ENCODE measurements at regions not wholly inside any gene's neighbourhood (a gene's known extent, or its start where the extent isn't known, plus 50 kb on each side); places are given as distances from the start of the nearest gene placed in this dataset.
A peak's percentile ranks its signal among the peaks of the same experiment; 100 is the strongest.

DNA sequence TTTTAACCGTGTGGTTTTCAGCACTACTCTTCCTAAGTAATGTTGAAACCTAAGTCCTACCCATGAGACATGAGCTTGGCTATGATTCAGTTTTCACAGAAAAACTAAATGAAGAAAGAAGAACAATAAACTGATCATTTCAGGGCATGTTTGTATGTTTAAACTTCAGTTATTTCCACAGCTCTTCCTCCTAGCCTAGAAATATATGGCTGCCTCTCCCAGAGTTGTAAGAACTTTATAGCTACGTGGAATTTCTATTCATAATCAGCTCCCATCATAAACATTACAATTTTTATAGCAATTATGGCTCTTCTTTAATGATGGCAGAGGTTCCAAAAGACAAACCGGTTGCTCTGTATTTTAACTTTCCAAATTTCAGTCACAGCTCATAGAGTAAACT, 314.7 kb upstream of the ADAMTSL1 start:
- DNase-seq = no peak

DNA sequence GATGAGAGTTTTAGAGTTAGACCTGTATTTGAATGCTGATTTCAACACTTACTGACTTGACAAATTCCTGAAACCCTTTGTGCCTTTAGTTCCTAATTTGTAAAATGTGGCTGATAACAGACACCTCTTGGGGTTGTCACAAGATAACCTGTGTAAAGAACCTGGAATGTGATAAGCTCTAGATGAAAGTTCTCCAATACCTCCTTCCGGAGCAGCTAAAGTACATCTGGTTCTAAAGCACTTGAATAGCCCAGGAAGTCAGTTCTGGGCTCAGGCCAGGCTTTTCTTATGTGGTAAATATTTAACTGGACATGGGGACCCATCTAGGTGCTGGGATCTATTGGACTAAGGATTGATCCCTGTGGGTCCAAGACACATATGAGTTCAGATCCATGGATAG, 310.8 kb upstream of the ADAMTSL1 start:
- no peak for DNase-seq

DNA sequence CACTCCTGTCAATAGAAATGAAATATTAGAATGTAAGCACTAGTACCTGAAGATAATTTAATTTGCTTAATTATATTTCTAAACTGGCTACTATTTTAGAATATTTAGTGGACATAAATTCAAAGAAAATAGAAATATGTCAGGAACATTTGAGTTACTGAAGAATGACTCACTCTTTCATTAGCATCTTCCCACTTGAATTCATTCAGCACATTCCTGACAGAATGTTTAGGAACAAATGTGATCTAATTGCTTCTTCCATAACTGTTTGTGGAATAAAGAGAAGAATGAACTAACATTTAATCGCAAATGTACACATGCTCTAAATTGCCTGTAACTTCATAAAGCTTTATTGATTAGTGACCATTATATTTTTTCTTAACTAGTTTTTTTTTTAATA, 306.2 kb upstream of the ADAMTSL1 start:
- no peak for DNase-seq

DNA sequence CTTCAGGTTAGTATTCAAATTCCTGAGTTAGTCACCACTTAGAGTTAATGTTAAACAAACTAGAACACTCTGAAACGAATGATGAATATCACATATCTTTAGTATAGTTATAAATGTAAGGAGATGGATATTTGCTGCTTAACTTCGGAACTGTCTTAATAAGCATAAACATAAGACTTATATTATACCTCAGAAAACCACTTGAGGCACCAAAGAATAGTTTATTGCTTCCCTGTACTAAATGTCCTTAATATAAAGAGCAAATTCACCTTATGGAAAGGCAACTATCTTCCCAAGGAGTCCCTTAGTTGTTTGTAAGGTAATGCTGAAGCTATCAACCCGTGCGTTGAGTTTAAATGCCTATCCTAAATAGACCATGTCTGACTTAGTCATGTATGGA, 300.0 kb upstream of the ADAMTSL1 start:
- DNase-seq = no peak

DNA sequence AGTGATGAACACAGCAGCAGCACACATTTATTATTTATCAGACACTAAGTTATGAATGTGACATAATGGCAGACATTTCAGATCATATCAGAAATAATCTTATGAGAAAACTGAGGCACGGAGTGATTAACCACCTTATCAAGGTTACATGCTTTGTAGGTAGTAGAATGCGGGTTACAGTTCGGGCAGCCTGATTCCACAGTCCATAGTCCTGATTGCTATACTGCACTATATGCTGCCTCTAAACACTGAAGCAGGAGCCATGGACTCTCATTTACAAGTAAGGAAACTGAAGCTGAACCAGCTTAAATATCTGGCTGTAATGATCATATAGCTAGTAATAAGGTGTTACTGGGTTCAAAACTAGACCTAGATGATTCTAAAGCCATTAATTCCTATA, 291.3 kb upstream of the ADAMTSL1 start:
- no peak for DNase-seq

DNA sequence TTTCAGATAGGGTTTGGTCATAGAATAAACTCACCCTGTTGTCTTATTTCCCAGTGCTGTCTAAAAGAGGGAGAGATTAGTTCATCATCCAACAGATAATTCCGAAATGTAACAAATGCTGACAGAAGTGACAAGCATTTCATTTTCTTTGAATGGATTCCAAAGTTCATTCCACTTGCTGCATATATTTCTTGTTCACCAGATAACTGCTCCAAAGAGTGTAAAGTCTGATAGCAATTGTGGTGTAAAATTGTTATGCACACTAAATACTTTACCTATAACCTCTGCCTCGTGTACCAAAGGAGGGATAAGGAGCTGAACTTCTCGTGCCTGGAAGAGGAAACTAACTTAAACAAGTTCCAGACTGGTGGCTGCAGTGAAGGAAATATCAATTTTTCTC, 290.0 kb upstream of the ADAMTSL1 start:
- no peak for DNase-seq

DNA sequence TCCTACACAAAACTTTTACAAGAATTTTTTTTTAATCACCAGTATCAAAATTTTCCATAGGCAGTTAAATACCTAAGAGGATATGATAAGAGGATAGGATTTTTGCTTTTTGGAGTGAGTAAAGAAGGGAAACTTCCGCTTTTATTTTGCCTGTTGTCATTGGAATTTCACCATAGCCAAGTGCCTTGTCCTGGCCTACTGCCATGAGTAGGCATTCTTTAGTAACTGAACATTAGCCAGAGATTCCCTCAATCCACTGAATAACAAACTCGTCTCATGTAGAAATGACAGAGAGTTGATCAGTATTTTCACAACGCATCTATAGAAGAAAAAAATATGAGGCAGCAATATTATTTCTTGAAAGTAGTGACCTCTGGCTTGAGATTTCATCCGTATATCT, 289.6 kb upstream of the ADAMTSL1 start:
- DNase-seq = no peak

DNA sequence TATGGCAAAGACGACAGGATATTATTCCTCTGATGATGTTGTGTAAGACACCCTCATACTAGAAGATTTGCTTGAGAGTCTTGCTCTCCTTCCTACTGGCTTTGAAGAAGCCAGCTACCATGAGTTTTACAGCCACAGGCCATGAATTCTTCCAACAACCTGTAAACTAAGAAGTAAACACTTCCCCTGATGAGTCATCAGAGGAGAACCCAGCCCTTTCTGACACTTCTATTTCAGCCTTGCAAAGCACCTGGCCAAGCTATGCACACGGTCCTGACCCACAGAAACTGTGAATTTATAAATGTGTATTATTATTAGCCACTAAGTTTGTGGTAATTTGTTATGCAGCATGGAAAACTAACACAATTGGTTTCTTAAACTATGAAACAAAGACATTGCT, 288.8 kb upstream of the ADAMTSL1 start:
- DNase-seq = no peak

DNA sequence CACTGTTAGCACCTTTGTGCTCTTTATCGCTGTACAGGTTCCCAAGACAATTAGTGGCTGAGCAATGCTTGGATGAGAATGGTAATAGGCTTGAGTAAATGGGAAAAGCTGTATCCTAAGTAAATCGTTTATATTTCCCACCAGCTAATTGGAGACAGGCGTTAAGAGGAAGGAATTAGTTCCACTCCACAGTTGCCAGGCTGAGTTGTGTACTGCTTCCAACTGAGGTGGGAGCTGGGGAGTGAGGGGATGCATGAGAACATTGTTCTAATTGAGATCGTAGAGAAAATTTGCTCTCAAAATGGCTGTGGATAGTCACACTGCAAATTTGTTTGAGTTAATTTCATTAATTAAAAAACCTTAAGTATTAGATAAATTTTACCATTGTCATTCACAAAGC, 285.0 kb upstream of the ADAMTSL1 start:
- DNase-seq = no peak

DNA sequence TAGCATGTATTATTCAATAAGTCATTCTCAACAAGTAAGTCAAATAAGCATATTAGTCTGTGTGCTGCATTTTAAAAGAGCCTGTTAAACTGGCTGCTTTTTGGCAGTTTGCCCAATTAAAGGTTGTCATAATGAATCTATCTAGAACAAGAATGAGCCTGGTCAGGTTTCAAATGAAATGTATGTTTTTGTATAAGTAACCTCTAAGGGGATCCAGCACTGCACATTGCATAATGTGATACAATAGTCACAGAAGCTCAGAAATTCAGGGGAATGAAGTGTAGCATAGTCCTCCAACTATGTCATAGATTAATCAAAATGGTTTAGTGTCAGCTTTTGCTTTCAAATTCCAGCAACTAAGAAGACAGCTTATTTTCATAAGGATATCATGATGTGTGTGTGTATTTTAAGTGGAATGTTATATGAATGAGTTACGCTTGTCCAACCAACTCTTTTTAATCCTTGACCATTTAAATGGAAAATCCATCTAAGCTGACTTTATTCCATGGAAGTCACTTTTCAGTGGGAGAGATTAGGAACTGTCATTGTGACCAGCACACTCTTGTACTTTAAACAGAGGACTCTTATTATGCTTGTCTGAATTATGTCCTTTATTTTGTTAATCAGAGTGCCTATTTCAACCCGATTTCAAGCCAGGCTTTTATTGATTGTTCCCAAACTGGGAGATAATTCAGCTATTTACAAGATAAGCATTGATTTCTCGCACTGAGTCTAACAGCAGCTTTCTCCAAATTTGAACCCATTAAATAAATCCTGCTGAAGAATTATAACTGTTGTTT, 283.9 kb upstream of the ADAMTSL1 start:
- no peak for DNase-seq

DNA sequence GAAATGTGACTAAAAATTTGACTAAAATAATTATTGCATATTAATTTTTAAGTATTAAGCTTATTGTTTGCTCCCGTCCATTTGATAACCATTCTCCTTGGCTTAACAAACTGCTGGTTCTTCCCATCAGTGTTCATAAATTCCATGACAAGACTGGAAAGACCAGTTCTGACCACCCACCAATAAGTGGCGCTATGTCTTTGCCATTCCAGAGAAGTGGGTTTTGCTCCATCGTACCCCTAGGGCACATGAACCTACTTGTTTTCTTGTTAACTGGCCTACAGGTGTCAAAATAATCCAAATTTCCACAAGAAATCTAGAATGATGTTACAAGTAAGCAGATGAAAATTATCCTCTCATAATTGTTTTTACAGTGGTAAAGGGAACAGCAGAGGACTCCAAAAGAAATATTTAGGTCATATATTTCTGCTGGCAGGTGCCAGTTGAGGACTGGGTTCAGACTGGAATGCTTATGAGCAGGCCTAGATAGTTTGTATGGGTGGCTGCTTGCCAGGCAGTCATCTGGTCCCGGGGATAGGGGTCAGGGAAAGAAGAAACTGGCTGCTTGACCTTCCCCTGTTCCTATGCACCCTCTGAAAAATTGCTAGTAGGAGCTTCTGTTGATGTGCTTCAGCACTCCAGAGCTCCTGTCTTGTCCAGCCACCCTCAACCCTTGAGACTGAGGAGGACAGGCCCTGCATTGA, 283.1 kb upstream of the ADAMTSL1 start:
- DNase-seq = no peak

DNA sequence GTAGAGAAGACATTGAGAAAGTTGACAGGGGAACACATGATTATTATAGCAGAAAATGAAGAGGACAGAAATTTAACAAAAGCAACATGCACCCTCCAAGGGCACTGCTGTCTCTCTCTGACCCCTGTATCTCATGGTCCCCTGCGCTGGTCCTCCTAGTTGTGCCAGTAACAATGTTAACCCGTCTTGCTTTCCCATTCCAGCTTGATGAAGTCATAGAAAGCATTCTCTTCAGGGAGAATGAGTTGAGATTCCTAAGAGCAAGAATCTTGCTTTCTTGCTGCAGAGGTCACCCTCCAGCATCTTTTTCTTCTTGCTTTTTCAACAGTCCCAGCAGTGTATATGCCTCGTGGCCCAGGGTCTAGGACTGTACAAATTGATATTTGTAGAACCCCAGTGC, 279.6 kb upstream of the ADAMTSL1 start:
- no peak for DNase-seq

DNA sequence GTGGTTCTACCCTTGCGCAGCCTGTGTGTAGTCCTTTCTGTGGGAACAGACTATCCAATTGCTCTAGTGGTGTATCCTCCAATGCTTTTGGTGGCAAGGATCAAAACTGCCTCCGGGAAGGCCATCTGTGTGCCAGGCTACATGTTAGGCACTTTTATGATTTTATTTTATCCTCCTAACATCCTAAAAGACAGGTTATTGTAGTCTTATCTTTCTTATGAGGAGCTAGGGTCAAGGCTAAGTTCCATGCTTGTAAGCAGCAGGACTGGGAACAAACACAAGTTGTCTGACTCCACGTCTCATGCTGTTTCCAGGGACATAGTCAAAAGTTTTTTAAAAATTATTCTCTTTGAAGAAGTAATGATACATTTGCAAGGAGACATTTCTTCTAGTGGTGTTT, 278.7 kb upstream of the ADAMTSL1 start:
- no peak for DNase-seq

DNA sequence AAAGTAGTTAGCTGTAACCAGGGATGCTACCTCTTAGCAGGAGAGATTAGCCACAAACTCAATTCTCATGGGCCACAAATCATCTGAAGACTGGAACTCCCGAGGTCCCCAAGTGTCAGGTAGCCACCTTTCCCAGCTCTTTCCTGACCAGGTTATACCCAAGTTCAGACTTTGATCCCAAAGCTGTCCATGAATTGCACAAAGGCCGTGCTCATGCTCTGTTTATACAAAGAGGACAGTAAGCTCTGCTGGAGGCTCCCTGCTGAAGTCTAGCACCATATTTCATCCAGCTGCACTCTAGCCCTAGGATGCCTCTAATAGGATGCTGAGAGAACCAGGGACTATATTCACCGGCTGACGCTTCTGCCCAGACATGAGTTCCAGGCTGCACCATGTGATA, 271.0 kb upstream of the ADAMTSL1 start:
- DNase-seq = no peak

DNA sequence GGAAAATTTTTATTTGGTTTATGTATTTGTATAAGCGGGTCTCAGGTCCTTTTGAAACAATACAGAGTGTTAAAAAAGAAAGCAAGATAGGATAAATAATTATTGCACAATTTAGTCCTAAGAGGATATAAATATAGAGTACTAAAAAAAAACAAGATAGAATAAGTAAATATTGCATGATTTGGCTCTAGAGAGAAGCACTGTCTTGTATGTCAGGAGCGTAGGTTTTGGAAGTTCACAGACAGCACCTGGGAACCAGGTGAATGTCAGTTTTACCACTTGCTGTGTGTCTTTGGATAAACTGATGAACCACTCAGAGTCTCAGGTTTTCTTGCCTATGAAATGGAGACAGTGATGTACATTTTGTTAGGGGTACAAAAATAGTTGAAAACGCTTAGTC, 266.2 kb upstream of the ADAMTSL1 start:
- no peak for DNase-seq

DNA sequence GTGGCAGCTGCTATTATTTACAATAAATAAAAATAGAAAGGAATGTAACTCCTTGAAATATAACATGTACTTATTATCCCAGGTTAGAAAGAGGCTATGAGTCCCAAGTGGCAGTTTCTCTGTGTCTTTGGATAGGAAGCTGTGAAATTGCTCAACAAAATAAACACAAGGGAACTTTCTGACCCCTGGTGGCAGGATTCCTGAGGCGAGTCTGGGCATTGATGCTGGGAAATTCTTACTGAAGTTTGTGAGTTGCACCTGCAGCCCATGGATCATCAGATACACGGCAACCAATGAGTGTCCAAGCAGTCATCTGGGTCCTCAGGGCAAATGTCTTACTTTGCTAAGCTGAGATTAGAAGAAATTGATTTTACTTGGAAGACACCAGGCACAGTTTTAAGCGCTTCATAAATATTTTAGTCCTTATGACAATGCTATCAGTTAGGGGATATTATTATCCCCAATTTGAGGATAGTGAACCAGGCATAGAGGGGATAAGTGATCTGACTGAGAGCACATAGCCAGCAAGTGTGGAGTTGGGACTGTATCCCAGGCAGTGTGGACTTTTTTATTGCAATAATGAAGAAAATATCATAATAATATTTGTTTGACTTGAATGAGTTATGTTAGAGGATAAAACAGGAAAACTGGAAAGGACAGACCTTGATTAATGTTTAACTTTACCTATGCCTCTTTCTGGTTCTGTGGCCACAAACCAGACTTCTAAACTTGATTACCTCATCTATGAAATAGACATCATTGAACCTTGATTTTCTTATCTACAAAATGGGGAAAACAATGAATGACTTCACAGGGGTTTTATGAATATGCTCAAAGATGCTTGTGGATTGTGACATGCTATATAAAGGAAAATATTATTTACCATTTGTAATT, 265.5 kb upstream of the ADAMTSL1 start:
- peak; percentile 2 for DNase-seq

DNA sequence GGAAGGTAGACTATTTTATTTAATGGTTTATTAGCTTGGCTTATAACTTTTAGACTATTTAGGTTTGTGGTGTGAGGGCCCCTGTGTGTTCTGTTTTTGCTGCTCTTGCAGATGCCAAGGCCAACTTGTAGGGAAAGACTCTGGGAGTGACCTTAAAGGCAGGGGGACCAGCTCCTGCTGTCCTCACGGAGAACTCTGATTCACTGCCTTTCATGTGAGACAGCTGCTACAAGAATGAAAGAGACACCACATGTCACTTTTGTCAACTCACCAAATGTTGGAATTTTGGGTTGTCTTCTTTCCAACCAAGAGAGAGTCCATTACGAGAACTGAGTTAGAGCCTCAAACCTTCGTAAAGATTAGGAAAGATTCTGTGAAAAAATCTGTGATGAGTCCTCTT, 258.3 kb upstream of the ADAMTSL1 start:
- no peak for DNase-seq

DNA sequence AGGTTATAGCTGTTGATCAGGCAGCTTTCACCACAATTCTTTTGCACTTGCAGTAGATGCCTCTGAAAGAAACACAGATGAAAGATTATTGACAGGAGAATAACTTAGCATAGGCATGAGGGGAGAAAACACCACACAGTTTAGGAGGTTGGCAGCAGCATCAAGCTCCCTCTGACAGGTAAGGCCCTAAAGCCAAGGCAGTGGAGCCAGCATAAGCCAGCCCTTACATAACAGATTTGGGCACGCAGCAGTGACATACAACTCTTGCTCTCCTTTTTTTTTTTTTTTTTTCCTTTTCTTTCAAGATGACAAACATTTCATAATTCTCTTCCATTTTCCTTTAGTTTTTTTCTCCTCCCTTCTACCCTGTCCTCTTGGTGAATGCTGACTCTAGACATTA, 257.6 kb upstream of the ADAMTSL1 start:
- no peak for DNase-seq

DNA sequence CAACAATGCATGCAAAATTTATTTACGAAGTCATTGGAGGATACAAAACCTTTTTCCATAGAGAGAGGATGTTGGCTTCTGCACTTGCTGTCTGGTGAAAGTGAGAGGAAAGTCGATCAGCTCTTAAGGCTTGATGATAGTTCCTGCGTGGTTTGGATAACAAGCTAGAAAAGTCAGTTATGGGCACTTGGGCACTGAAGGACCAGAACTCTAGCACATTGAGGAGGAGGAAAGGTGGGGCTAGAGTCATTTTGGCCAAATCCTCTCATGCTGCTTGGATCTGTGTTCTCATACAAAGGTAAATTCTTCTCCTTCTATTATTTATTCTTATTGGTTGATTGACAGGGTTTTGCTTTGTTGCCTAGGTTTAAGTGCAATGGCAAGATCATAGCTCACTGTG, 245.9 kb upstream of the ADAMTSL1 start:
- no peak for DNase-seq

DNA sequence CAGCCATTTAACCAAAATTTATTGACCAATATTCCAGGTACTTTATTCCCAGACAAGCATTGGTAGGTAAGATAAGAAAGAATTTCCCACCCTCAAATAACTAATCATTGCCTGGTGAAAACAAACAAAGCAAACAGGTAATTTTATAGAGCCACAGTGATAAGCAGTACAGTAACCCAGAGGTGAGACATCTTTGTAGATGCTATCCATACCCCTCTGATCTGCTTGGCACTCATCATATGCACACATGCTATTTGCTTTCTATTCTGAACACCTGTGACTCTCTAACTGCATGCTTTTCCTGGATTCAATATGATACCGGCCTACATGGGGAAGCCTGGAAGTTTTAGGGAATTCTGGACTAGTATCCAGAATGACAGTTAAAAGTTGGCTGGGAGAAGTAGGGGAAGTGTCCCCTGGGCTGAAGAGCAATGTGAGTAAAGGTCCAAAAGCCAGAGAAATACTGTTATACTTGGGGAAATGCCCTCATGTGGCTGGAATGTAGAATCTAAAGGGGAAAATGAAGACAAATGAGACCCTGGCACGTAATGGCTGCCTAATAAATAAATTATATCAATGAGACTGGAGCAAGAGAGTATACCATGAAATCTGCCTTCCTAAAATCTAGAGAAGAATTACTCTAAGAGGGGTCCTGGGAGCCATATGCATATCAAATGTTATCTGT, 243.8 kb upstream of the ADAMTSL1 start:
- DNase-seq = no peak

DNA sequence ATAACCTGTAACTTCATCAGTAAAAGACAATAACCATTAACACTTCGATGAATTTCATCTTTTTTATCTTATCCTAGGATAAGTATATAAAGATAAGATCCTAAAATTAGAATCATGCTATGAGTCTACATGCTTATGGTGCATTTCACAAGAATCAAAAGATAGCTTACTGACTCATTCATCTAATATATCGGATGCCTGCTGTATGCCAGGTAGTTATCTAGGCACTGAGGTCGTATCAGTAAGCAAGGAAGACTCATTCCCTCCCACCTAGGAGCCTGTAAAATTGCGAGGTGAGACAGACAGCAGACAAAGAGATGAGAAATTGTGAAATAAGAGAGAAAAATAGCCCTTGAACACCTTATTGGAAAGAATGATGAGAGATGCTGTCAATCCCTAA, 240.6 kb upstream of the ADAMTSL1 start:
- DNase-seq = no peak

DNA sequence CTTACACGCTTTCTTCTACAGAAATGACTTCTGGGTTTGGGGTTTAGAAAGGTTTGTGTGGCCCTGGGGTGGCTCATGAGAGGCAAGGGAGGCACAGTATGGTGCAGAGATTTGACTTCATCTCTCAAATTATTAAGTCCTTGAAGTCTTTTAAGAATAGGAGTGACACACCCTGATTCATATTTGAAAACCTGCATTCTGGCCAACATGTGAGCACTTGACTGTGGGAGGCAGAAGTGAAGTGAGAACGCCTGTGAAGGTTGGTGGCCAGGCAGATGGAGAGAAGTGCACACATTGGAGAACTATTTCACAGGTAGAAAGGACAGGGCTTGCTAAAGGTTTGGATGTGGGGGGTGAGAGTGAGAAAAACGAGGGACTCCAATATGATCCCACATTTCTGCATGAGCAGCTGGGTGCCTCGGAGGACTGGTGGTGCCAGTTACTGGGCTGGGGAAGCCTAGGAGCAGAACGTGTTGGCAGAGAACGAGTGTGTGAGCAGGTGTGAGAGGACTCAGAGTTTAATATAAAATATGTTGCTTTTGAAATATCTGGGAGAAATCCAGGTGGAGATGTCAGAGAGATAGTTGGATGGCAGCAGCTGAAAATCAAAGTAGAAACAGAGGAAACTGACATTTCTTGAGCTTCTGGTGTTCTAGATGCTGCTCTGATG, 240.0 kb upstream of the ADAMTSL1 start:
- no peak for DNase-seq
